NB4 (cell line): ENCODE measurements at regions not wholly inside any gene's neighbourhood (a gene's known extent, or its start where the extent isn't known, plus 50 kb on each side); places are given as distances from the start of the nearest gene placed in this dataset.

ENCODE experiments used
- DNase-seq: peaks from one replicate; pipeline ENCODE4 v3.0.0; 2010; ENCODE audit warnings: low read depth
- H3K4me3 ChIP-seq: one replicate; pipeline ENCODE4 v1.5.1; 2011; ENCODE audit warnings: mild to moderate bottlenecking, low read depth, low read length, moderate library complexity
- MYC ChIP-seq: IDR thresholded peaks from 2 replicates; pipeline ENCODE4 v1.6.1; 2011; ENCODE audit warnings: low read depth, low read length
- POLR2A ChIP-seq: IDR thresholded peaks from 2 replicates; pipeline ENCODE4 v1.6.1; 2011; ENCODE audit warnings: mild to moderate bottlenecking; ENCODE audit not compliant: insufficient read length; ENCODE audit errors: extremely low read depth
- TF ChIP-seq, protein P1 (sequence below): IDR thresholded peaks from 2 replicates; pipeline ENCODE4 v1.6.1; 2011; ENCODE audit warnings: low read depth, low read length
- TF ChIP-seq, protein P2 (sequence below): IDR thresholded peaks from one replicate; pipeline ENCODE4 v1.5.1; 2012; ENCODE audit warnings: low read depth, low read length

DNA sequence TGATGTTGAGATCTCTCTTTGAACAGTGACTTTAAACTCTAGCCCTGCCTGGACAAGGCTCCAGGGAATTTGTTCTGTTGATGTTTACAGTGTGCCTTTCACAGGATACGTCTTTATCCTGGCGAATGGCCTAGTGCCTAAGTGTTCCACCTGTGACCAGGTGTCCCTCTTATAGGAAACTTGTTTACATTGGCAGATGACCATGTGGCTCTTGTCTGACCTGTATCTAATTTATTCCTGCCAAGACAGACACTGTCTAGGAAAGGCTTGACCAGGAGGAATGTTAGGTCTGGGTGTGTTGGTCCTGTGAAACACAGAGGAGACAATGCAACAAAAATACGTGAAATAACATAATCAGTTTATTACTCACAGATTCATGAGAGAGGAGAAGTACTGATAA is 875.6 kb downstream of the METTL15 start:
- no peak for DNase-seq
- TF ChIP-seq POLR2A (no peak), MYC (no peak)
- TF ChIP-seq, protein P1, sequence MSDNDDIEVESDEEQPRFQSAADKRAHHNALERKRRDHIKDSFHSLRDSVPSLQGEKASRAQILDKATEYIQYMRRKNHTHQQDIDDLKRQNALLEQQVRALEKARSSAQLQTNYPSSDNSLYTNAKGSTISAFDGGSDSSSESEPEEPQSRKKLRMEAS, result no peak
- TF ChIP-seq, protein P2, sequence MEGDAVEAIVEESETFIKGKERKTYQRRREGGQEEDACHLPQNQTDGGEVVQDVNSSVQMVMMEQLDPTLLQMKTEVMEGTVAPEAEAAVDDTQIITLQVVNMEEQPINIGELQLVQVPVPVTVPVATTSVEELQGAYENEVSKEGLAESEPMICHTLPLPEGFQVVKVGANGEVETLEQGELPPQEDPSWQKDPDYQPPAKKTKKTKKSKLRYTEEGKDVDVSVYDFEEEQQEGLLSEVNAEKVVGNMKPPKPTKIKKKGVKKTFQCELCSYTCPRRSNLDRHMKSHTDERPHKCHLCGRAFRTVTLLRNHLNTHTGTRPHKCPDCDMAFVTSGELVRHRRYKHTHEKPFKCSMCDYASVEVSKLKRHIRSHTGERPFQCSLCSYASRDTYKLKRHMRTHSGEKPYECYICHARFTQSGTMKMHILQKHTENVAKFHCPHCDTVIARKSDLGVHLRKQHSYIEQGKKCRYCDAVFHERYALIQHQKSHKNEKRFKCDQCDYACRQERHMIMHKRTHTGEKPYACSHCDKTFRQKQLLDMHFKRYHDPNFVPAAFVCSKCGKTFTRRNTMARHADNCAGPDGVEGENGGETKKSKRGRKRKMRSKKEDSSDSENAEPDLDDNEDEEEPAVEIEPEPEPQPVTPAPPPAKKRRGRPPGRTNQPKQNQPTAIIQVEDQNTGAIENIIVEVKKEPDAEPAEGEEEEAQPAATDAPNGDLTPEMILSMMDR, result no peak
- H3K4me3 ChIP-seq, result no peak overlapping the region

DNA sequence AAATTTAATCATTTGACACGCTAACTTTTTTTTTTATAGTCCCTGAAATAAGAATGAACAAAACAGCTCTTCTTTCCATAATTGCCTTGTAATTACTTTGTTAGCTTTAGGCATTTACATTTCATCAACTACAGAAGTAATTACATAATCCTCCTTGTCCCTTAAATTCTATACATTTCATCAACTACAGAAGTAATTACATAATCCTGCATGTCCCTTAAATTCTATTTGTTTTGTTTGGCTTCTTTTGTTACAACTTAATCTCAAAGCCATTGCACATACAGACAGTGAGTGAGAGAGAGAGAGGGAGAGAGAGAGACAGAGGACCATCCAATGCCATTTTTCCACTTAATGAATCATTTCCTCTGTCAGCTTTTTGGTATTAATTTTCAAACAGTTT is 873.2 kb downstream of the METTL15 start:
- no peak for DNase-seq
- no peak overlapping the region for H3K4me3 ChIP-seq
- TF ChIP-seq MYC (no peak), POLR2A (no peak)
- TF ChIP-seq, protein P1, result no peak
- TF ChIP-seq, protein P2, result no peak

DNA sequence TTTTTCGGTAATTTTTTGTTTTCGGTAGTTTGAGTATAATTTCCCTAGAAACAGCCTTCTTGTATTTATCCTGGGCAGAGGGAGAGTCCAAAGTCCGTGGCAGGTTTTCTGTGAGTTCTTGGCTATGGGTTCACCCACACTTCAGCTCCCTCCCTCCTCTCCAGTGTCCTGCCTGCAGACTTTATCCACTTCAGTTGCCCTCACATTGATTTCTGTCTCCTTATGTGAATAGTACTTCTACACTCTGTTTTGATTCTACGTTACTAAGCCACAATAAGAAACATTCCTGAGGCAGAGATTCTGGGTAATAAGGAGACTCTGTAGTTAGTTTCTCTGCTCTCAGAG is 868.6 kb downstream of the METTL15 start:
- no peak overlapping the region for H3K4me3 ChIP-seq
- DNase-seq, result no peak
- TF ChIP-seq, protein P2, result no peak
- TF ChIP-seq, protein P1, result no peak
- TF ChIP-seq MYC, result no peak
- no peak for TF ChIP-seq POLR2A

DNA sequence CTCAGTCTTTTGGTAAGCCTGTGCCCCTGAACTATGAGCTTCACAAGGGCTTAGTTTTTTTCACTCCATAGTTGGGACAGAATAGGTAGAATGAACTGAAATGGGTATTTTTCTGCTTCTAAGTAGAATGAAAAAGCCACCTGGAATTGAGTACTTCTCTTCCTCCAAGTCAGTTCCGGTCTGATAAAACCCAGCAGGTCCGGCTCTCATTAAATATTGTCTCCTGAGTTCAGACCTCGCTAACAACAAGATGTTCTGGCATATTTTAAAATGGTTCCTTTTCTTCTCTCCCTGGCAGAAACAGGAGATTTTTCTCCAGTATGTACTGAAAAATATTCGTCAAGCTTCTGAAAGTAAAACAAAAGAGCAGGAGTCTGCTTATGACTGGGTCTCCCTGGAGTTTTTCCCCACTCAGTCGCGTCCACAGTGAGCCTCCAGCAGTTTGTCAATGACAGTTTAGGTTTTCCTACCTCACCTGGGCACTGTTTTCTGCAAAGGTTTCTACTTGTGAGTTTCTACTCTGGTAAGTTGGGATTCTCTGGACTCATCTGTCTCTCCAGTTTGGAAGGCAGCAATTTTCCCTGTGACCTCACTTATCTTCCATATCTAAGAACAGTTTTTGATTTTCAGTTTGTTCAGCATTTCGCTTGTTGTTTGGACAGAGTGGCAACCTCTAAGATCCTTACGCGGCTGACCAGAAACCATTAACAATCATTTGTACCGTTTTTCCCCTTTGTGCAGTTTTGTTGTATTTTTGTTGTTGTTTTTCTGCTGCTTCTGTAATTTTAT is 868.0 kb downstream of the METTL15 start:
- TF ChIP-seq MYC (no peak), POLR2A (no peak)
- TF ChIP-seq, protein P1, result no peak
- TF ChIP-seq, protein P2, result no peak
- no peak for DNase-seq
- no peak overlapping the region for H3K4me3 ChIP-seq

DNA sequence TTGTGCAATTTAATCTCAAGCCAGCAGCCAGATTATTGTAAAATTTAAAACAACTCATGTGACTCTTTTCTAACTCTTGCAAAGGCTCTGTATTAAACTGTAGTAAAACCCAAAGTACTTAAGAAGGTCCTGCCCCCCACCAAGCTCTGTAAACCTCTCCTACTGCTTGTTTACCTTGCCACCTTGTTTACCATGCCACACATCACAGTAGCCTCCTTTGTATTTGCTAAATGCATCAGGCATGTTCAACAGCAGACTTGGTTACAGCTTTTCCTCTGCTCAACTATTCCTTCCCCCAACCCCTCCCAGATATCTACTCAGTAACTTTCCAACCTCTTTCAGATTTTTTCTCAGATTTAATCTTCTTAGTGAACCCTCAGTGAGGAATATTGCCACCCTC is 861.6 kb downstream of the METTL15 start:
- H3K4me3 ChIP-seq, result no peak overlapping the region
- TF ChIP-seq, protein P2, result no peak
- TF ChIP-seq POLR2A, result no peak
- TF ChIP-seq, protein P1, result no peak
- TF ChIP-seq MYC, result no peak
- no peak for DNase-seq
